ENCODE measurements at regions not wholly inside any gene's neighbourhood (a gene's known extent, or its start where the extent isn't known, plus 50 kb on each side); places are given as distances from the start of the nearest gene placed in this dataset.

DNA sequence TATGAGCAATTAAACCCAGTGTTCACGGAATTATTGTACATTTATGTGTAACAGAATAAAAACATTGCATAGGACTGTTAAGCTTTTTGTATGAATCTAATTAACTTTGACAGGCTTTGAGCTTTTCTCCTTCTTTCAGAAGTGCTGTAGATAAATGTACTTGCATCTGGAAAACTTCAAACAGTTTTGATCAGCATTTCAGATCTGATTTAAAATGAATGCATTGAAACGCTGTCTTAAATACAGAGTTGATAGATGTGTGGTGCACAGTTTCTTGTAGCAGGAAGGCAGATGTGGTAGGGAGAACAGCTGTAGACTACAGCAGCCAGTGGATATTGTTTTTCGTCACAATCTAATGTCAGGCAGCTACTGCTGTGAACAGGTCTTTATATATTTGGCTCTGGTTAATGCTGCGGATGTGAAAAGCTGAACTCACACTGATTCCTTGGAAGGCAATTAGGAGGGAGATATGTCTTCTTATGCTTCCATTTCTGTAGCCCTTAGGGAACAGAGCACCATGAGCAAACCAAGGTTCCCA is 193.8 kb upstream of the GOLIM4 start:
- no peak overlapping the region for H3K4me3 ChIP-seq (ENCODE audit: low read depth, low read length)
- no peak for DNase-seq (ENCODE audit: low read depth)
- TF ChIP-seq, protein P1, sequence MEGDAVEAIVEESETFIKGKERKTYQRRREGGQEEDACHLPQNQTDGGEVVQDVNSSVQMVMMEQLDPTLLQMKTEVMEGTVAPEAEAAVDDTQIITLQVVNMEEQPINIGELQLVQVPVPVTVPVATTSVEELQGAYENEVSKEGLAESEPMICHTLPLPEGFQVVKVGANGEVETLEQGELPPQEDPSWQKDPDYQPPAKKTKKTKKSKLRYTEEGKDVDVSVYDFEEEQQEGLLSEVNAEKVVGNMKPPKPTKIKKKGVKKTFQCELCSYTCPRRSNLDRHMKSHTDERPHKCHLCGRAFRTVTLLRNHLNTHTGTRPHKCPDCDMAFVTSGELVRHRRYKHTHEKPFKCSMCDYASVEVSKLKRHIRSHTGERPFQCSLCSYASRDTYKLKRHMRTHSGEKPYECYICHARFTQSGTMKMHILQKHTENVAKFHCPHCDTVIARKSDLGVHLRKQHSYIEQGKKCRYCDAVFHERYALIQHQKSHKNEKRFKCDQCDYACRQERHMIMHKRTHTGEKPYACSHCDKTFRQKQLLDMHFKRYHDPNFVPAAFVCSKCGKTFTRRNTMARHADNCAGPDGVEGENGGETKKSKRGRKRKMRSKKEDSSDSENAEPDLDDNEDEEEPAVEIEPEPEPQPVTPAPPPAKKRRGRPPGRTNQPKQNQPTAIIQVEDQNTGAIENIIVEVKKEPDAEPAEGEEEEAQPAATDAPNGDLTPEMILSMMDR (IDR thresholded peaks at IDR 0.05; ENCODE audit: insufficient read depth, low read depth, low read length): no peak

DNA sequence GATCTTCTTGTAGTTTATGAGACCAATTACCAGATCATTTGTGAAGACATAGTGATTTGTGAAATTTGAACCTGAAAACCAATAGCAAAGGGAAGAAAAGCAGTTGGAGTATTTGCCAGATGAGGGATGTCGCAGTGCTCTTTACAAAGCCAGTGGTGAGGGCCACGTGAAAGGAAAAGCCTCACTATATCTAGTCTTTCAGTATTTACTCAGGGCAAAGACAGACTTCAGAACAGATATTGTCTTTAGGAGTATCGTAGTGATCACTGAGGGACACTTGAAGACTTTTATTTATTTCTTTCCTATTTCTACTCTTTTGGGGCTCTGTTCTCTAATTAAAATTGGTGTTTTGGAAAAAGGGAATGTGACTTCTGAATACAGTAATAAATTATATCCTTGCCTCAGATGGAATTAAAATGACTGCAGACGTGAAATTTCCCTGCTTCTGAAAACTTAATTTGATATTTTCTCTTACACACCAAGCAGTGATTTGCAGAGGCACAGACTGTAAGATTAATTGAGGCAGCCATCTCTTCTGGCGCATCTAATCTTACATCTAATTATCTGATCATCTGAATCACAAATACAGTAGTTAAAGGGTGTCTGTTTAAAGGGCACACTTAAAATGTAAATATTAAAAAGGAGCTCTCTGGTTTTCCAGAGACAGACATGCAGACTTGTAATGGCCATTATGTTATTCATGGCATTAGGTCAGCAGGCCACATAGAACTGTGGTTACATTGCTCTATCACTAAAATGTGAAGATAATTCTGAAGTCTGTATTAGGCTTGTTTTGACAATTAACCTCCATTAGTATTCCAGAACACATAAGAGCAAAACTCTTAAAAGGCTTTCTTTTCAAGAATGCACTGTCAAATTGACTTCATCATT is 193.0 kb upstream of the GOLIM4 start:
- no peak overlapping the region for H3K4me3 ChIP-seq (ENCODE audit: low read depth, low read length)
- TF ChIP-seq, protein P1 (IDR thresholded peaks at IDR 0.05; ENCODE audit: insufficient read depth, low read depth, low read length): no peak
- DNase-seq (ENCODE audit: low read depth): no peak

DNA sequence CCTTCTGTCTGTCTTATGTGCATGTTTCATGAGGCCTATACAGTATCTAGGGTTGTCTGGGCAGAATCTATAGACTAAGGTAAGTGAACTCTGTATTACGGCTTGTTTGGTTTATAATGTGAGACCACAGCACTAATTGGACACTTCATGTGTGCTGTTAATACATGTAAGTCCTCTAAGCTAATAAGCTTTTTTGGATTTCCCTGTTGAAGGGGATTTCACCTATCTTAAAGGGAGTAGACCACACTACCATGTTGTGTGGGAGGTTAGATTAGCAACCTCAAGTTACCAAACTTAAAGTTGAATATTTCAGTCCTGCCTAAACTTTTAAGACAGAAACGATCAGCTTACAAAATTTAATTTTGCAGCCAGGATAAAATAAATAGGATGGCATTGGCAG is 189.8 kb upstream of the GOLIM4 start:
- TF ChIP-seq, protein P1 (IDR thresholded peaks at IDR 0.05; ENCODE audit: insufficient read depth, low read depth, low read length): no peak
- H3K4me3 ChIP-seq (ENCODE audit: low read depth, low read length): no peak overlapping the region

DNA sequence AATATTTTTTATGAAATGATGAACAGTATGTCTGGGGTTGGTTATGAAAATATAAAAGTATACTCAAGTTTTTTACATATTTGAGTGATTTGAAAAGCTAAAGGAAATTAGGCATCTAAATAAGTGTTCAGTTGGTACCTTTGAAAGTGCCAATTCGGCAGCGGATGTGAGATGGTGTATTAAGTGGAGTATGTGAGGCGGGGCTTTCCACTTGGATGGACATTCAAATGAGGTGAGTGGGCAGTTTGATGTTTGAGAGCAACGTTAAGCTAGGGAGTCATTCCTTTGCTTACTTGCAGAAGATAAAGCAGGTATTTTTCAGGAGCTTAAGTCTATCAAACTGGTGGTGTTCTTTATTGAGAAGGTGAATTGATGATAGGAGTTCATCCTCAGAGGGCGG is 189.0 kb upstream of the GOLIM4 start:
- TF ChIP-seq, protein P1 (IDR thresholded peaks at IDR 0.05; ENCODE audit: insufficient read depth, low read depth, low read length): no peak
- DNase-seq (ENCODE audit: low read depth): no peak
- H3K4me3 ChIP-seq (ENCODE audit: low read depth, low read length): no peak overlapping the region

More for the DNA sequence above, 189.8 kb upstream of the GOLIM4 start:
- no peak for DNase-seq (ENCODE audit: low read depth)

DNA sequence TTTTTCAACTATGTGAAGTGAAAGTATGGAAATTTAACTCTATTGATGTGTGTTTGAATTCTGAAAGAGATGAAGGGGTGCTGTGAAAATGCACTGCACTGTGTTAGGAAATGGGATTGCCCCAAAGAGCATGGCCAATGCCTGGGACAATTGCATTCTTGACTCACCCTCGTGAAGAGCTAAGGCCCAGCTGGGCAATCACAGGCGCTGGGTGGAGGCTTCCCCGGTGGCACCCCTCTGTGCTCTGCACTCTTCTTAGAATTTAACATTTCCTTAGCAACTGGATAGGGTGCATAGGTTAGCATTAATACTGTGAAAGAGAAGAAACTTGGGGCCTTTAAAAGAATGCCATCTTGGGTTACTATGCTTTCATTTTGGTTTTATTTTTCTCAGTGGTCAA is 179.9 kb upstream of the GOLIM4 start:
- H3K4me3 ChIP-seq (ENCODE audit: low read depth, low read length): no peak overlapping the region
- no peak for DNase-seq (ENCODE audit: low read depth)
- TF ChIP-seq, protein P1 (IDR thresholded peaks at IDR 0.05; ENCODE audit: insufficient read depth, low read depth, low read length): no peak

DNA sequence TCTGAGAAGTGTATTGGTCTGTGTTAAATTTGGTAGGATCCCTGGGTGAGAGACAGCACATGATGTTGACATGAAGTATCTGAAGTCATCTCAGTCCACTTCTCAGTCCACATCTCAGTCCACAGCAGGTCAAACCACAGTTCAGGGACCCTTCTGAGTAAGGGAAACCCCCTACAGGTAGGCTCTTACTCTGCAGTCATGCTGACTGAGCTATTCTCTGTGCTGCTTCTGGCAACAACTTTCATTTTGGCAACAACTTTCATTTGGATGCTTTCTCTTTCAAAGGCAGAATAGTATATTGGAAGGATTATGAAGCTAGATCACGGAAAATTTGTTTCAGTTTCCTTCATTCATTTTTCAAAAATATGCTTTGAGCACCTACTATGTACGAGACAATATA is 178.2 kb upstream of the GOLIM4 start:
- H3K4me3 ChIP-seq (ENCODE audit: low read depth, low read length): no peak overlapping the region
- TF ChIP-seq, protein P1 (IDR thresholded peaks at IDR 0.05; ENCODE audit: insufficient read depth, low read depth, low read length): no peak
- DNase-seq (ENCODE audit: low read depth): no peak

Measured in fibroblast of villous mesenchyme (primary cell).